H1 (cell line): ENCODE measurements at regions not wholly inside any gene's neighbourhood (a gene's known extent, or its start where the extent isn't known, plus 50 kb on each side); places are given as distances from the start of the nearest gene placed in this dataset.

Experiments
- CTCF ChIA-PET: fragments of 300-600 bp; sonication (Branson Sonifier 250); formaldehyde crosslinking; loops from one replicate; lab custom pipeline; 2021; ENCODE audit not compliant: partially characterized antibody; lab: Charles Lee
- POLR2A ChIA-PET: fragments of 300-600 bp; sonication (Branson Sonifier 250); formaldehyde crosslinking; loops from one replicate; lab custom pipeline; 2021; ENCODE audit warnings: inconsistent platforms; ENCODE audit not compliant: partially characterized antibody; lab: Charles Lee
- DNase-seq, 2 experiments: peaks; one replicate each; pipeline versions ENCODE4 v3.0.0 to v3.0.0-alpha.2; 2010 to 2022; ENCODE audit warnings: low spot score in 2 of 2, low read depth in 1 of 2, mixed read lengths in 1 of 2
- FAIRE-seq: peaks from 2 replicates; lab custom pipeline; 2011; peaks lifted over from hg19 to GRCh38; lab: Jason Lieb, UNC
- H2AFZ ChIP-seq: 2 replicates; pipeline ENCODE4 v1.8.1; 2012; ENCODE audit warnings: low read length, inconsistent platforms
- H2AK5ac ChIP-seq: 2 replicates; pipeline ENCODE4 v1.6.1; 2013; ENCODE audit warnings: low read depth, low read length
- H2BK120ac ChIP-seq: replicated peaks from 2 replicates; pipeline ENCODE3; 2013; ENCODE audit warnings: low read depth, low read length, inconsistent platforms
- H2BK12ac ChIP-seq: 2 replicates; pipeline ENCODE4 v1.6.1; 2013; ENCODE audit warnings: low read depth, low read length
- H2BK15ac ChIP-seq: 2 replicates; pipeline ENCODE4 v1.6.1; 2013; ENCODE audit warnings: low read length
- H2BK20ac ChIP-seq: 2 replicates; pipeline ENCODE4 v1.6.1; 2013; ENCODE audit warnings: low read length
- H2BK5ac ChIP-seq: 2 replicates; pipeline ENCODE4 v1.6.1; 2013; ENCODE audit warnings: low read depth, low read length
- H3K14ac ChIP-seq: 2 replicates; pipeline ENCODE4 v1.6.1; 2013; ENCODE audit warnings: inconsistent platforms; ENCODE audit not compliant: insufficient read length
- H3K18ac ChIP-seq: 2 replicates; pipeline ENCODE4 v1.6.1; 2013; ENCODE audit warnings: low read length; ENCODE audit errors: extremely low read depth
- H3K23ac ChIP-seq: 2 replicates; pipeline ENCODE4 v1.6.1; 2013; ENCODE audit warnings: inconsistent platforms; ENCODE audit not compliant: insufficient read length
- H3K23me2 ChIP-seq: 2 replicates; pipeline ENCODE4 v1.6.1; 2013; ENCODE audit warnings: low read depth, low read length
- H3K27ac ChIP-seq: 2 replicates; pipeline ENCODE4 v1.6.1; 2011; ENCODE audit warnings: low read depth, low read length, inconsistent platforms
- H3K27me3 ChIP-seq, 4 experiments: replicated peaks in 1 of 4; 1 replicate in 1 of 4; 2 replicates in 3 of 4; pipeline versions ENCODE4 v1.6.1 to v1.8.1; 2011 to 2013; ENCODE audit warnings: low read length in 3 of 4, mild to moderate bottlenecking in 3 of 4, inconsistent platforms in 2 of 4, mixed read lengths in 2 of 4, moderate library complexity in 1 of 4; ENCODE audit not compliant: control insufficient read depth in 3 of 4, insufficient read depth in 3 of 4; ENCODE audit errors: extremely low read depth in 1 of 4
- H3K36me3 ChIP-seq, 4 experiments: 2 replicates each; pipeline versions ENCODE4 v1.6.1 to v1.8.1; 2011 to 2013; ENCODE audit warnings: mild to moderate bottlenecking in 4 of 4, low read length in 3 of 4, moderate library complexity in 2 of 4, control low read depth in 1 of 4, inconsistent platforms in 1 of 4; ENCODE audit not compliant: insufficient read depth in 4 of 4, control insufficient read depth in 2 of 4
- H3K4ac ChIP-seq: replicated peaks from 2 replicates; pipeline ENCODE3; 2013; ENCODE audit warnings: low read length, low read depth, mixed read lengths, inconsistent platforms; ENCODE audit not compliant: insufficient read length
- H3K4me1 ChIP-seq, 4 experiments: replicated peaks in 1 of 4; 1 replicate in 1 of 4; 2 replicates in 3 of 4; pipeline versions ENCODE4 v1.6.1 to v1.8.1; 2011 to 2013; ENCODE audit warnings: low read length in 3 of 4, inconsistent platforms in 2 of 4, mixed read lengths in 1 of 4; ENCODE audit not compliant: insufficient read depth in 4 of 4, control insufficient read depth in 3 of 4
- H3K4me2 ChIP-seq, 2 experiments: 2 replicates each; pipeline versions ENCODE4 v1.6.1 to v1.8.1; 2011 to 2013; ENCODE audit warnings: low read depth in 2 of 2, low read length in 2 of 2, control low read depth in 1 of 2, inconsistent platforms in 1 of 2, mild to moderate bottlenecking in 1 of 2; ENCODE audit not compliant: insufficient read depth in 1 of 2
- H3K4me3 ChIP-seq, 4 experiments: fragments of 200-600, 300-600 bp in 1 of 4; sonication (generic), shearing (Covaris generic), sonication (Bioruptor Twin) in 1 of 4; 2 replicates each; pipeline versions ENCODE4 v1.5.1 to v1.8.1; 2011 to 2016; ENCODE audit warnings: low read length in 4 of 4, low read depth in 3 of 4, control low read depth in 2 of 4, inconsistent platforms in 2 of 4, mild to moderate bottlenecking in 2 of 4, mixed read lengths in 1 of 4, moderate library complexity in 1 of 4; ENCODE audit not compliant: insufficient read depth in 2 of 4; ENCODE audit errors: extremely low read depth in 1 of 4
- H3K56ac ChIP-seq: replicated peaks from 2 replicates; pipeline ENCODE3; 2013; ENCODE audit warnings: low read depth, mild to moderate bottlenecking, mixed read lengths, low read length, inconsistent platforms; ENCODE audit not compliant: insufficient read length
- H3K79me1 ChIP-seq: 2 replicates; pipeline ENCODE4 v1.6.1; 2013; ENCODE audit warnings: low read depth, low read length, control low read depth
- H3K79me2 ChIP-seq, 2 experiments: 2 replicates each; pipeline versions ENCODE4 v1.6.1 to v1.8.1; 2012 to 2013; ENCODE audit warnings: low read length in 2 of 2, mild to moderate bottlenecking in 2 of 2, inconsistent platforms in 1 of 2; ENCODE audit not compliant: insufficient read depth in 2 of 2, control insufficient read depth in 1 of 2
- H3K9ac ChIP-seq, 4 experiments: replicated peaks in 1 of 4; 1 replicate in 1 of 4; 2 replicates in 3 of 4; pipeline versions ENCODE4 v1.6.1 to v1.8.1; 2011 to 2013; ENCODE audit warnings: low read depth in 3 of 4, low read length in 3 of 4, control low read depth in 2 of 4, mild to moderate bottlenecking in 2 of 4, moderate library complexity in 2 of 4, inconsistent platforms in 1 of 4; ENCODE audit errors: extremely low read depth in 1 of 4
- H3K9me3 ChIP-seq, 2 experiments: 2 replicates each; pipeline versions ENCODE4 v1.6.1 to v1.8.1; 2012 to 2013; ENCODE audit warnings: mild to moderate bottlenecking in 2 of 2, moderate library complexity in 2 of 2, control low read depth in 1 of 2, inconsistent platforms in 1 of 2, low read depth in 1 of 2, low read length in 1 of 2, mixed read lengths in 1 of 2; ENCODE audit not compliant: insufficient read depth in 2 of 2
- H4K20me1 ChIP-seq, 2 experiments: replicated peaks in 1 of 2; 2 replicates each; pipeline versions ENCODE3 to v1.8.1; 2011 to 2013; ENCODE audit warnings: inconsistent platforms in 2 of 2, low read length in 2 of 2, mild to moderate bottlenecking in 1 of 2; ENCODE audit not compliant: insufficient read depth in 2 of 2, control insufficient read depth in 1 of 2
- H4K5ac ChIP-seq: 2 replicates; pipeline ENCODE4 v1.6.1; 2013; ENCODE audit warnings: low read length, low read depth, mixed read lengths, inconsistent platforms; ENCODE audit not compliant: insufficient read length
- H4K8ac ChIP-seq: 2 replicates; pipeline ENCODE4 v1.8.0; 2013; ENCODE audit warnings: mild to moderate bottlenecking, moderate library complexity, low read length, inconsistent platforms; ENCODE audit not compliant: insufficient read depth; ENCODE audit errors: extremely low read depth
- H4K91ac ChIP-seq: replicated peaks from 2 replicates; pipeline ENCODE3; 2013; ENCODE audit warnings: low read length, mixed read lengths, inconsistent platforms; ENCODE audit not compliant: insufficient read length
- CBX8 ChIP-seq: fragments of 300-800, 300-1000 bp; sonication (generic); IDR thresholded peaks from 2 replicates; pipeline ENCODE4 v1.7.1; 2016; ENCODE audit warnings: low read depth, low read length, borderline replicate concordance
- WGBS, 2 experiments: shearing (Covaris generic) in 1 of 2; methylation state at CpG; one replicate each; pipeline versions ENCODE4 v1.1.6 to v1.1.7; 2013 to 2015; ENCODE audit warnings: low lambda C conversion rate in 2 of 2, mixed read lengths in 2 of 2, inconsistent platforms in 1 of 2, low coverage in 1 of 2, missing lambda C conversion rate in 1 of 2; ENCODE audit not compliant: insufficient replicate concordance in 2 of 2, insufficient coverage in 1 of 2, insufficient read length in 1 of 2; ENCODE audit errors: extremely low coverage in 1 of 2, missing lambda C conversion rate in 1 of 2; 5-methylcytosine and 5-hydroxymethylcytosine counted together

GRCh38 chr4:18524667-18525066, 503.1 kb upstream of the LCORL start:
- H3K27me3 ChIP-seq: no peaks in the 10 kb centered on the region
- no peak overlapping the region for H2BK15ac ChIP-seq
- no peak overlapping the region for H2BK12ac ChIP-seq
- FAIRE-seq: no peak
- no peak overlapping the region for H2AFZ ChIP-seq
- H3K9ac ChIP-seq: no peak overlapping the region
- H4K8ac ChIP-seq: no peak overlapping the region
- H3K18ac ChIP-seq: no peak overlapping the region
- H3K4ac ChIP-seq: no peak overlapping the region
- no peak overlapping the region for H2BK120ac ChIP-seq
- ChIA-PET CTCF (interaction anchor here (1.0 kb wide), 1 partner anchor 30 kb away, joined by 4 read pairs; no protein-coding TSS in a partner anchor), POLR2A (no interaction called here)
- no peak overlapping the region for H4K5ac ChIP-seq
- no peaks in the 10 kb centered on the region for H3K79me1 ChIP-seq
- WGBS, 2 experiments: 75% methylated on average over 4 of the region's 4 CpGs; no CpG with 5 or more reads in 1 of the 2 experiments
- H3K79me2 ChIP-seq: no peaks in the 10 kb centered on the region
- peaks cover 41 to 42% of the 10 kb centered on the region in 2 experiments for H3K9me3 ChIP-seq
- no peak overlapping the region for H3K4me3 ChIP-seq
- no peak overlapping the region for H3K4me2 ChIP-seq
- H4K20me1 ChIP-seq: no peaks in the 10 kb centered on the region
- no peak overlapping the region for H3K27ac ChIP-seq
- no peak overlapping the region for H2BK5ac ChIP-seq
- no peak overlapping the region for H3K56ac ChIP-seq
- H3K14ac ChIP-seq: no peak overlapping the region
- no peaks in the 10 kb centered on the region for H3K23me2 ChIP-seq
- no peak overlapping the region for H2AK5ac ChIP-seq
- no peak for DNase-seq
- no peak overlapping the region for H3K23ac ChIP-seq
- H3K36me3 ChIP-seq: no peaks in the 10 kb centered on the region
- no peaks in the 10 kb centered on the region for H3K4me1 ChIP-seq
- no peak overlapping the region for H2BK20ac ChIP-seq
- no peak overlapping the region for H4K91ac ChIP-seq
- TF ChIP-seq CBX8: no peak
